ENCODE measurements at regions not wholly inside any gene's neighbourhood (a gene's known extent, or its start where the extent isn't known, plus 50 kb on each side); places are given as distances from the start of the nearest gene placed in this dataset.

DNA sequence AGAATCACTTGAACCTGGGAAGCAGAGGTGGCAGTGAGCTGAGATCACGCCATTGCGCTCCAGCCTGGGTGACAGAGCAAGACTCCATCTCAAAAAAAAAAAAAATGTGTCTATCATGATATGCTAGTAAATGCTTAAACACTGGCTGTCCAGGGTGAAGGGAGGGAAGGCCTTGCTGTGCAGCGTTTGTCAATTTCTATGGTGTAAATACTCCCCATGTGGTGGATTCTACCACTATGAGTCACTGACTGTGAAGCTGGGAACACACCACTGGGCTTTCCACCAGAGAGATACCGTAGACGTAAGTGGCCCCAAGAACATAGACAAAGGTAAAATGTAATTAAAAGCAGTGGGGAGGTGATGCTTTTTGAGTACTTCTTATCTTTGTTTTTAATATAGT lies 51.3 kb upstream of the LEF1 start:
- TF ChIP-seq, protein P1, sequence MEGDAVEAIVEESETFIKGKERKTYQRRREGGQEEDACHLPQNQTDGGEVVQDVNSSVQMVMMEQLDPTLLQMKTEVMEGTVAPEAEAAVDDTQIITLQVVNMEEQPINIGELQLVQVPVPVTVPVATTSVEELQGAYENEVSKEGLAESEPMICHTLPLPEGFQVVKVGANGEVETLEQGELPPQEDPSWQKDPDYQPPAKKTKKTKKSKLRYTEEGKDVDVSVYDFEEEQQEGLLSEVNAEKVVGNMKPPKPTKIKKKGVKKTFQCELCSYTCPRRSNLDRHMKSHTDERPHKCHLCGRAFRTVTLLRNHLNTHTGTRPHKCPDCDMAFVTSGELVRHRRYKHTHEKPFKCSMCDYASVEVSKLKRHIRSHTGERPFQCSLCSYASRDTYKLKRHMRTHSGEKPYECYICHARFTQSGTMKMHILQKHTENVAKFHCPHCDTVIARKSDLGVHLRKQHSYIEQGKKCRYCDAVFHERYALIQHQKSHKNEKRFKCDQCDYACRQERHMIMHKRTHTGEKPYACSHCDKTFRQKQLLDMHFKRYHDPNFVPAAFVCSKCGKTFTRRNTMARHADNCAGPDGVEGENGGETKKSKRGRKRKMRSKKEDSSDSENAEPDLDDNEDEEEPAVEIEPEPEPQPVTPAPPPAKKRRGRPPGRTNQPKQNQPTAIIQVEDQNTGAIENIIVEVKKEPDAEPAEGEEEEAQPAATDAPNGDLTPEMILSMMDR (IDR thresholded peaks at IDR 0.05 in 8 of 11, conservative IDR thresholded peaks at IDR 0.05 in 3 of 11): no peak
- TF ChIP-seq POLR2A (IDR thresholded peaks at IDR 0.05) (no peak), POLR2AphosphoS5 (IDR thresholded peaks at IDR 0.05) (no peak)
